ENCODE measurements at regions not wholly inside any gene's neighbourhood (a gene's known extent, or its start where the extent isn't known, plus 50 kb on each side); places are given as distances from the start of the nearest gene placed in this dataset.

GRCh38 chr1:212495766-212496494 lies 63.2 kb downstream of the NENF start:
- Histone ChIP-seq H3K9me3 (no peaks in the 10 kb centered on the region), H3K27ac (no peak overlapping the region), H3K27me3 (no peaks in the 10 kb centered on the region), H3K36me3 (no peaks in the 10 kb centered on the region), H3K4me1 (no peaks in the 10 kb centered on the region), H3K4me3 (no peak overlapping the region)
- intact Hi-C loops (cut with DNase I; ENCODE audit: low total_unique reads) = no loop called here
- no peak for DNase-seq
- TF ChIP-seq POLR2A (IDR thresholded peaks at IDR 0.05) (no peak), CTCF (IDR thresholded peaks at IDR 0.05) (no peak)

GRCh38 chr1:212496682-212497081 lies 64.0 kb downstream of the NENF start:
- Histone ChIP-seq H3K4me1 (no peaks in the 10 kb centered on the region), H3K27ac (no peak overlapping the region), H3K27me3 (no peaks in the 10 kb centered on the region), H3K9me3 (no peaks in the 10 kb centered on the region), H3K4me3 (no peak overlapping the region), H3K36me3 (no peaks in the 10 kb centered on the region)
- no peak for DNase-seq
- TF ChIP-seq CTCF (IDR thresholded peaks at IDR 0.05) (no peak), POLR2A (IDR thresholded peaks at IDR 0.05) (no peak)
- intact Hi-C loops (cut with DNase I; ENCODE audit: low total_unique reads) = no loop called here

- intact Hi-C loops (cut with DNase I; ENCODE audit: low total_unique reads) = no loop called here
- Histone ChIP-seq H3K27me3 (no peaks in the 10 kb centered on the region), H3K4me1 (no peaks in the 10 kb centered on the region), H3K36me3 (no peaks in the 10 kb centered on the region), H3K9me3 (no peaks in the 10 kb centered on the region), H3K27ac (no peak overlapping the region), H3K4me3 (no peak overlapping the region)
- TF ChIP-seq POLR2A (IDR thresholded peaks at IDR 0.05) (no peak), CTCF (IDR thresholded peaks at IDR 0.05) (no peak)
- no peak for DNase-seq
Observed at GRCh38 chr1:212497553-212497952, 64.8 kb downstream of the NENF start.

GRCh38 chr1:212498283-212499040 lies 65.7 kb downstream of the NENF start:
- DNase-seq = peak; percentile 42 to 51
- intact Hi-C loops (cut with DNase I; ENCODE audit: low total_unique reads) = no loop called here
- H3K4me1 ChIP-seq = no peaks in the 10 kb centered on the region
- TF ChIP-seq POLR2A (IDR thresholded peaks at IDR 0.05) (no peak), CTCF (IDR thresholded peaks at IDR 0.05) (no peak)
- no peaks in the 10 kb centered on the region for H3K36me3 ChIP-seq
- no peak overlapping the region for H3K4me3 ChIP-seq
- no peak overlapping the region for H3K27ac ChIP-seq
- no peaks in the 10 kb centered on the region for H3K27me3 ChIP-seq
- H3K9me3 ChIP-seq = no peaks in the 10 kb centered on the region

- Histone ChIP-seq H3K27ac (no peak overlapping the region), H3K9me3 (no peaks in the 10 kb centered on the region), H3K4me1 (no peaks in the 10 kb centered on the region), H3K27me3 (no peaks in the 10 kb centered on the region), H3K4me3 (no peak overlapping the region), H3K36me3 (no peaks in the 10 kb centered on the region)
- intact Hi-C loops (cut with DNase I; ENCODE audit: low total_unique reads) = no loop called here
- DNase-seq = no peak
- TF ChIP-seq POLR2A (IDR thresholded peaks at IDR 0.05) (no peak), CTCF (IDR thresholded peaks at IDR 0.05) (no peak)
Observed at GRCh38 chr1:212500351-212500750, 67.6 kb downstream of the NENF start.

Measured in uterus (tissue), 3 donors.